ENCODE measurements at regions not wholly inside any gene's neighbourhood (a gene's known extent, or its start where the extent isn't known, plus 50 kb on each side); places are given as distances from the start of the nearest gene placed in this dataset.

DNA sequence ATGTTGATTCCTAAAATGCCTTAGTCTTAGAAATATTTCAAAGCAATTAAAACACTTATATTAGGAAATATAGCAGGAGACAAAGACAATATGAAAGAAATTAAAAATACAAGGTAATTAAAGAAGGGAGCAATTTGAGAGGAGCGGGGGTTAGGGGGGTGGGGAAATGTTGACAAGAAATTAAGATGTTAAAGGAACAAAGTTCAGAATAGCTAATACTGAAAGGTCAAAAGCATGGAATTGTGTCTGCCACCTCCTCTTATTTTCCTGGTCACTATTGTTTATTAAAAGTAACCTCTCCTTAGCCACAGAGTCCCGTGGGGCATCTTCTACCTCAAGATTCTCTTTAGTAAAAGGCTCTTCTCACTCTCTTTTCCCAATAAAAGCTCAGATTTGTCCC, 244.1 kb downstream of the MREG start:
- TF ChIP-seq, protein P1, sequence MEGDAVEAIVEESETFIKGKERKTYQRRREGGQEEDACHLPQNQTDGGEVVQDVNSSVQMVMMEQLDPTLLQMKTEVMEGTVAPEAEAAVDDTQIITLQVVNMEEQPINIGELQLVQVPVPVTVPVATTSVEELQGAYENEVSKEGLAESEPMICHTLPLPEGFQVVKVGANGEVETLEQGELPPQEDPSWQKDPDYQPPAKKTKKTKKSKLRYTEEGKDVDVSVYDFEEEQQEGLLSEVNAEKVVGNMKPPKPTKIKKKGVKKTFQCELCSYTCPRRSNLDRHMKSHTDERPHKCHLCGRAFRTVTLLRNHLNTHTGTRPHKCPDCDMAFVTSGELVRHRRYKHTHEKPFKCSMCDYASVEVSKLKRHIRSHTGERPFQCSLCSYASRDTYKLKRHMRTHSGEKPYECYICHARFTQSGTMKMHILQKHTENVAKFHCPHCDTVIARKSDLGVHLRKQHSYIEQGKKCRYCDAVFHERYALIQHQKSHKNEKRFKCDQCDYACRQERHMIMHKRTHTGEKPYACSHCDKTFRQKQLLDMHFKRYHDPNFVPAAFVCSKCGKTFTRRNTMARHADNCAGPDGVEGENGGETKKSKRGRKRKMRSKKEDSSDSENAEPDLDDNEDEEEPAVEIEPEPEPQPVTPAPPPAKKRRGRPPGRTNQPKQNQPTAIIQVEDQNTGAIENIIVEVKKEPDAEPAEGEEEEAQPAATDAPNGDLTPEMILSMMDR (IDR thresholded peaks at IDR 0.05; ENCODE audit: low read depth, low read length, missing input control), result no peak
- no peak for TF ChIP-seq TAF1 (conservative IDR thresholded peaks at IDR 0.05)
- TF ChIP-seq, protein P2, sequence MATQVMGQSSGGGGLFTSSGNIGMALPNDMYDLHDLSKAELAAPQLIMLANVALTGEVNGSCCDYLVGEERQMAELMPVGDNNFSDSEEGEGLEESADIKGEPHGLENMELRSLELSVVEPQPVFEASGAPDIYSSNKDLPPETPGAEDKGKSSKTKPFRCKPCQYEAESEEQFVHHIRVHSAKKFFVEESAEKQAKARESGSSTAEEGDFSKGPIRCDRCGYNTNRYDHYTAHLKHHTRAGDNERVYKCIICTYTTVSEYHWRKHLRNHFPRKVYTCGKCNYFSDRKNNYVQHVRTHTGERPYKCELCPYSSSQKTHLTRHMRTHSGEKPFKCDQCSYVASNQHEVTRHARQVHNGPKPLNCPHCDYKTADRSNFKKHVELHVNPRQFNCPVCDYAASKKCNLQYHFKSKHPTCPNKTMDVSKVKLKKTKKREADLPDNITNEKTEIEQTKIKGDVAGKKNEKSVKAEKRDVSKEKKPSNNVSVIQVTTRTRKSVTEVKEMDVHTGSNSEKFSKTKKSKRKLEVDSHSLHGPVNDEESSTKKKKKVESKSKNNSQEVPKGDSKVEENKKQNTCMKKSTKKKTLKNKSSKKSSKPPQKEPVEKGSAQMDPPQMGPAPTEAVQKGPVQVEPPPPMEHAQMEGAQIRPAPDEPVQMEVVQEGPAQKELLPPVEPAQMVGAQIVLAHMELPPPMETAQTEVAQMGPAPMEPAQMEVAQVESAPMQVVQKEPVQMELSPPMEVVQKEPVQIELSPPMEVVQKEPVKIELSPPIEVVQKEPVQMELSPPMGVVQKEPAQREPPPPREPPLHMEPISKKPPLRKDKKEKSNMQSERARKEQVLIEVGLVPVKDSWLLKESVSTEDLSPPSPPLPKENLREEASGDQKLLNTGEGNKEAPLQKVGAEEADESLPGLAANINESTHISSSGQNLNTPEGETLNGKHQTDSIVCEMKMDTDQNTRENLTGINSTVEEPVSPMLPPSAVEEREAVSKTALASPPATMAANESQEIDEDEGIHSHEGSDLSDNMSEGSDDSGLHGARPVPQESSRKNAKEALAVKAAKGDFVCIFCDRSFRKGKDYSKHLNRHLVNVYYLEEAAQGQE (IDR thresholded peaks at IDR 0.05), result no peak
- no peak for TF ChIP-seq EGR1 (IDR thresholded peaks at IDR 0.05; ENCODE audit: low read depth in 2 of 2)
- TF ChIP-seq GABPA (IDR thresholded peaks at IDR 0.05 in 1 of 2, conservative IDR thresholded peaks at IDR 0.05 in 1 of 2), result no peak
- TF ChIP-seq JUND (IDR thresholded peaks at IDR 0.05), result no peak
- no peak for TF ChIP-seq YY1 (IDR thresholded peaks at IDR 0.05)
- TF ChIP-seq, protein P3, sequence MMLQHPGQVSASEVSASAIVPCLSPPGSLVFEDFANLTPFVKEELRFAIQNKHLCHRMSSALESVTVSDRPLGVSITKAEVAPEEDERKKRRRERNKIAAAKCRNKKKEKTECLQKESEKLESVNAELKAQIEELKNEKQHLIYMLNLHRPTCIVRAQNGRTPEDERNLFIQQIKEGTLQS (IDR thresholded peaks at IDR 0.05), result no peak
- TF ChIP-seq, protein P4, sequence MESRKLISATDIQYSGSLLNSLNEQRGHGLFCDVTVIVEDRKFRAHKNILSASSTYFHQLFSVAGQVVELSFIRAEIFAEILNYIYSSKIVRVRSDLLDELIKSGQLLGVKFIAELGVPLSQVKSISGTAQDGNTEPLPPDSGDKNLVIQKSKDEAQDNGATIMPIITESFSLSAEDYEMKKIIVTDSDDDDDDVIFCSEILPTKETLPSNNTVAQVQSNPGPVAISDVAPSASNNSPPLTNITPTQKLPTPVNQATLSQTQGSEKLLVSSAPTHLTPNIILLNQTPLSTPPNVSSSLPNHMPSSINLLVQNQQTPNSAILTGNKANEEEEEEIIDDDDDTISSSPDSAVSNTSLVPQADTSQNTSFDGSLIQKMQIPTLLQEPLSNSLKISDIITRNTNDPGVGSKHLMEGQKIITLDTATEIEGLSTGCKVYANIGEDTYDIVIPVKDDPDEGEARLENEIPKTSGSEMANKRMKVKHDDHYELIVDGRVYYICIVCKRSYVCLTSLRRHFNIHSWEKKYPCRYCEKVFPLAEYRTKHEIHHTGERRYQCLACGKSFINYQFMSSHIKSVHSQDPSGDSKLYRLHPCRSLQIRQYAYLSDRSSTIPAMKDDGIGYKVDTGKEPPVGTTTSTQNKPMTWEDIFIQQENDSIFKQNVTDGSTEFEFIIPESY (IDR thresholded peaks at IDR 0.05), result no peak

Data from liver (tissue), 3 donors.